ENCODE measurements at regions not wholly inside any gene's neighbourhood (a gene's known extent, or its start where the extent isn't known, plus 50 kb on each side); places are given as distances from the start of the nearest gene placed in this dataset.
"Not testable (repeated sequence)": the region's sequence is repeated elsewhere in the genome, so short reads cannot be mapped to it uniquely, and the experiment has no call there.

DNA sequence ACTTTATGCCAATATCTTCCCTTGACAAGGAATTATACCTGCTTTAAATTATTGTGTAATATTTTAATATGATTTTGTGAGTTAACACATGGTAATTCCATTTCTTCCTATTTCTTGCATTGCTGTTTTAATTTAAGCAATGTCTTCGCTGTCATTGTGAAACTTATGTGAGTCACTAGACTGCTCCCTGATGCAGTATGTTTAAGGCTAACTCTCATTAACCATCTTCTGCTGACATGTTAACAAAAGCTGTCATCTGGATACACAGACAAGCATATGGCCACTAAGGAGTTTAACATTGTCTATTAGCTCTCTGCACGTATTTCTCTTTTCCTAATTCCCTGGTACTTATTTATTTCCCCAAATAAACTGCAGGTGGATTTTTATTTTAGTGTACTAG is 980.8 kb upstream of the CTNND2 start:
- no peak for DNase-seq (ENCODE audit: low read depth)

DNA sequence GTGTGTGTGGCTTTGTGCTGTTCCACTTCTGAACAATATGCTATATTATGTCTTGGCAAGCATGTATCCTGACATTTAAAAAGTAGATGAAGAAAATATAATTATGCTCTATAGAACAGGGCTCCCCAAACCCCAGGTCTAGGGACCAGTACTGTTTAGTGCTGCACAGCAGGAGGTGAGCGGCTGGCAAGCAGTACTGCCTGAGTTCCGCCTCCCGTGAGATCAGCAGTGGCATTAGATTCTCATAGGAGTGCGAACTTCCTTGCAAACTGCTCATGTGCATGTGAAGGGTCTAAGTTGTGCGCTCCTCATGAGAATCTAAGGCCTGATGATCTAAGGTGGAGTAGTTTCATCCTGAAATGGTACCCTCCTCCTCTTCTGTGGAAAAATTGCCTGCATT is 979.1 kb upstream of the CTNND2 start:
- DNase-seq (ENCODE audit: low read depth) = no peak

DNA sequence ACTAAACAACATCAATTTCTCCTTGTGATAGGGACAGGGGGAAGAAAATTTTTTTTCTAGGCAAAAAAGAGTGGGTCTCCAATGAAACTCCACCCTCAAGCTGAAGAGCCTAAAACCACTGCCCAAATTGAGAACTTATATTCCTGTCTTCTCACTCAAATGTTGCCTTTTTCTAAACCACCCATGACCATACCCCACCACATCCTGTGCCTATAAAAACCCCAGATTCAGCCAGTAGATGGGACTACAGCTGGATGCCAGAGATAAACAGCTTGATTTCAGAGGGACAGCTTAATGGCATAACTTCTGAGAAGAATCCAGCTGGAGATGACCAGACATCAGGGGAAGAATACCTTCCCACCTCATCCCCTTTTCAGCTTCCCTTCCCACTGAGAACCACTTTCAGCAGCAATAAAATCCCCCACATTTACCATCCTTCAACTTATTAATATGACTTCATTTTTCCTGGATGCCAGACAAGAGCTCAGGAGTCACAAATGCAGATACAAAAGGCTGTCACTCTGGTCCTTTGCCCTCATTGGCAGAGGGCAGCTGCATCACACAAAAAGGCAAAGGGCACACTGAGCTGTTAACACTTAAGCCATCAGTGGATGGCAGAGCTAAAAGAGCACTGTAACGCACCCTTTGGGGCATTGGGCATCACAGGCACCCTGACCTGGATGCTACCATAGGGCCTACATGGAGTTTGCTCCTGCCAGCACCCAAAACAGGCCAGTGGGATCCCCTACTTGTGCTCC is 972.5 kb upstream of the CTNND2 start:
- DNase-seq (ENCODE audit: low read depth) = no peak

DNA sequence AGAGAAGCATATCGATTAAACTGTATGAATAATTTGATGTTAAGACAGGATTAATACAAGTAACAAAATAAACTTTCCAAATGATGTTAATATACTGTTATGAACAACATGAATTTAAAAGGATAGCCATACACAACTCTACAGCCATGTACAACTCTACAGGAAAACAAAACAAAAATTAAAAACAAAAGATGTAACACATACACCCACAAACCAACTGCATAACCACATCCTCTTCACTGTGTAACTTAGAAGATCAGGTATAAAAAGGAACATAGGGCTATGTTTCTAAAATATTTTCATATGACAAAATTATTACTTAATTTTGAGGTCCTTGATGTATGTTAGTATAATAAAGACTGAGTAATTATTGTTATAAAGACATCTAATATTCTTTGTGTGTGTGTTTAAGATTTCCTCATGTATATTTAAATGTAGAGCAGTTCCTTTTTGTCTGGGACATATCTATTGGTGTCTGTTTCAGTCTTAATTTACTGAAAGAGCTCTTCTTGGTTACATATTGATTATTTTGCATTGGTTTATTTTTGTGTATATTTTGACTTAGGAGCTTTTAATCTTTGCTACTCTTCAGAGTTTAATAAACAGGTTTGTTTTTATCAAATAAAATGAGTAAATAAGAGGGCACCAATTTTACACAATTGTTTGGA is 966.8 kb upstream of the CTNND2 start:
- no peak for DNase-seq (ENCODE audit: low read depth)

DNA sequence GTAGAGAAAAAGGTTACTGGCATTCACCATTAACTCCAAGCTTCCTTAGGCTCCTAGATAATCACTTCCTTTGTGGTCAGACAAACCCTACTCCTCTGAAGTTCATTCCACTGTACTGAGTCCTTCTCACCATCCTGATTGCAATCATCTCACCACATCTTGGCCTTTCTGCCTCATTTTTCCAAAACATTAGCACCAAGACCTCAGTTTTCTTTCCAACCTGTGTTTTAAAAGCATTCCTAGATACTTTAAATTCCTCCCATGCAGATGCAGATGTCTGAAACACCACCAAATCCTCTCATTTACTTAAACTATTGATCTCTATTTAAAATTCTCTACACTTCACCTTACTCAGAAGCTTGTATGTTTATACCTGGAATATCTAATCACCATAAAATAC is 961.3 kb upstream of the CTNND2 start:
- DNase-seq (ENCODE audit: low read depth) = peak; percentile 72

DNA sequence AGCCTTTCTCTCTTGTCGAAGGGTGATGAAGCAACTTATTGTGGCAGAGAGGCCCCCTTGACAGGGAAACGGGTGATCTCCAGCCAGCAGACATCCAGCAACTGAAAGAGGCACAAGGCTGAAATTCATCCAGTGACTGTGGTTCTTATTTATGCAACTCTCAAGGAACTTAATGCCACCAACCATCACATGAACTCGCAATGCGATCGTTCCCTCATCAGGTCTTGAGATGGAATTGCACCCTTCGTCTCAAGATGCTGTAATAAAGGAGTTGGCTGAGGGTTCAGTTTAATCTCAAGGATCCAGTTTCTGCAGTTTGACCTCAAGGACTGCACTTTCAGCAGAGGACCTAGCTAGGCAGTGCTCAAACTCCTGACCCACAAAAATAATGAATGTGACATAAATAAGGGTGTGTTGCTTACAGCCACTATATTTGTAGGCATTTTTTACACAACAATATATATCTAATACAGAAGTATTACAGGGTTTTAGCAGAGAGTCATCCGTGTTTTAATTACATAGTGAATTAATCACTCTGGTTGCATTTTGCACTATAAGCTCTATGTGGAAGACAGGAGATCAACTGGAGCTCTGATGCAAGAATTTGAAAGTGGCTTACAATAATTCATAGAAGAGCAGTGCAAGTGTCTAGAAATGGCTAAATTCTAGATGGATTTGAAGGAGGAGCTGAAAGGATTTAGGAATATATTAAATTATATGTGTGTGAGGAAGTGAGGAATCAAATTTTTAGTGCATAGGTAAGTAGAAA is 957.8 kb upstream of the CTNND2 start:
- DNase-seq (ENCODE audit: low read depth) = peak; percentile 7

DNA sequence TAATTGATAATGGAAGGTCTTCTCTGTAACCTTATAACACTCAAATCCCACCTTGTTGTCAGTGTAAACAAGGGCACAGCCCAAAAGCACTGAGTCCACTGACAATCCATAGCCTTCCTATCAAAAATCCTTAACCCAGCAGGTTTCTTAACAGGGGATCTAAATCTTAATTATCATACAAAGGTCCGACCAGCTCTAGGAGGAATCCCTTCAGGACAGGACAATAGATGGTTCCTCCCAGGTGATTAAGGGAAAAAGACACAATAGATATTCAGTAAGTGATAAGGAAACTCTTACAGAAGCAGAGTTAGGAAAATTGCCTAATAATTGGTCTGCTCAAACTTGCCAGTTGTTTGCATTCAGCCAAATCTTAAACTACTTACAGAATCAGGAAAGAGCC is 951.9 kb upstream of the CTNND2 start:
- DNase-seq (ENCODE audit: low read depth) = not testable (repeated sequence)

DNA sequence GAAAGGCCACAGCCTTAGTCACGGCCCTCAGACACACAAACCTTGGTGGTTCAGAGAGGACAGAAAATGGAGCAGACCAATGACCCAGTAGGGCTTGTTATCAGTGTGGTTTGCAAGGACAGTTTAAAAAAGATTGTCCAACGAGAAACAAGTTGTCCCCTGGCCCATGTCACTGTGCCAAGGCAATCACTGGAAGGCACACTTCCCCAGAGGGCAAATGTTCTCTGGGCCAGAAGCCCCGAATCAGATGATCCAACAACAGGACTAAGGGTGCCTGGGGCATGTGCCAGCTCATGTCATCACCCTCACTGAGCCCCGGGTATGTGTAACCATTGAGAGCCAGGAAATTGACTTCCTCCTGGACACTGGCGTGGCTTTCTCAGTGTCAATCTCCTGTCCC is 950.1 kb upstream of the CTNND2 start:
- no peak for DNase-seq (ENCODE audit: low read depth)

DNA sequence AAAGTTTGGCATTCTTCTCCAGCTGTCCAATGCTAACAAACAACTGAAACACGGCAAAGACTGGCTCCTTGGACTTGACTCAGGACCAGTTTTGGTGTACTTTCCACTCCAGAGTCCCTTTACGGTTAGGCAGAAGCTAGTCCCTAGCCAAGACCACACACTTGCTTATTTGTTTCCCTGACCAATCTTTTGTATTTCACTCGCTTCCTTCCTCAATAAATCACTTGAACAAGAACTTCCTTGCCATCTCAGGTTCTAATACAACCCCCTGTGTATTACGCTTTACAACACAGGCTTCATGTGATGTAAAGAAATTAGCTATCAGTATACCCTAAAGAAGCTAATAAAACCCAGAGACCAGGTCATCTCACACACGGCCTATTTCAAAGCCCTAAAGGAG is 947.5 kb upstream of the CTNND2 start:
- DNase-seq (ENCODE audit: low read depth) = no peak

DNA sequence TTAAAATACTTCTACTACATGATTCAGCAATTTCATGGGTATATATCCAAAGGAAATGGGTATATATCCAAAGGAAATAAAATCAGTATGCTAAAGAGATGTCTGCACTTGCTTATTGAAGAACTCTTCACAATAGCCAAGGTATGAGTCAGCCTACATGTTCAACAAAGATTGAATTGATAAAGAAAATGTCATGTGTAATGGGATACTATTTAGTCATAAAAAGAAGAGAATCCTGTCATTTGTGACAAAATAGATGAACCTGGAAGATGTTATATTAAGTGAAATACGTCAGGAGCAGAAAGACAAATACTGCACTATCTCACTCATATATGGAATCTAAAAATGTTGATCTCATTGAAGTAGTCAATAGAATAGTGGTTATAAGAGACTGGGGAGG is 944.5 kb upstream of the CTNND2 start:
- DNase-seq (ENCODE audit: low read depth) = peak; percentile 7

DNA sequence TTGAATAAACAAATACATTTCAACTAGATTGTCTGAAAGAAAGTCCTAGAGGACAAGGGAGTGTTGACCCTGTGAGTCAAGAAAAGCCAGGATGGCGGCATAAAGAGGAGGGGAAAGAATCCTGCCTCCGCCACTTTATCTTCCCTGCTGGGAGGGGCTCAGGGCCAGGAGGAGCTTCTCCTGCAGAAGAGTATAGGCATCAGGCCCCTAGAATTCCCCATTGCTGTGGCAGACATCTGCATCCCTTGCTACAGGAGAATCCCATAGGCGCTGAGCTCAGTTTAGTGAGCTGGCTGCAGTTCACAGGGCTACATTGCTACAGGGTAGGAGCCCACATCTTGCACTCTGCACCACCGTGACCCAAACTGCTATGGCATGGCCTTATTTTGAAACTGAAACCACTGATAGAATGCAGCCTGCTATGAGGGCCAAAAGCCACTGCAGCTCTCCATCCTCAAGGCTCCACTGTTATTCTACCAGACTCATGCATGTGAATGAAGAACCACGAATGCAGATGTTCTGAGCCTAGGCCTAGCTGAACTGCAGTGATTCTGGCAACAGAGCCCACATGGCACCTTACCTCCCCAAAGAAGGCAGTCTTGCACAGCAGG is 941.4 kb upstream of the CTNND2 start:
- DNase-seq (ENCODE audit: low read depth) = peak; percentile 11

DNA sequence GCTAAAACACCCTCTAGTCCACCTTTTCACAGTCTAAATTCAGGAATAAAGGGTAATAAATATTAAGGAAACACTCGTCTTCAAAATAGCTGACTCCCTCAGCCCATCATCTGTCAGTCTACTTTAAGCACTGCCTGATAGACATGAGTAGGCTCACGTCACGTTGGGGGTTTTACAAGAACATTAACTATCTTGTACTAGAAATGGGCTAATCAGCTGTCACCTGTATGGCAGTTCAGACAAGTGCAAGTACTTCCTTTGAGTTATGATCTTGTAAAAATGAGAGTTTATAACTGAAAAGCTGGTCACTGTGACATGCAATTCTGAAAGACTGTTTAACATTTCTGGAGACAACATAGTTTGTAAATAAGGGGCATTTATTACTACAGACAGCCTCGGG is 936.7 kb upstream of the CTNND2 start:
- peak; percentile 10 for DNase-seq (ENCODE audit: low read depth)

DNA sequence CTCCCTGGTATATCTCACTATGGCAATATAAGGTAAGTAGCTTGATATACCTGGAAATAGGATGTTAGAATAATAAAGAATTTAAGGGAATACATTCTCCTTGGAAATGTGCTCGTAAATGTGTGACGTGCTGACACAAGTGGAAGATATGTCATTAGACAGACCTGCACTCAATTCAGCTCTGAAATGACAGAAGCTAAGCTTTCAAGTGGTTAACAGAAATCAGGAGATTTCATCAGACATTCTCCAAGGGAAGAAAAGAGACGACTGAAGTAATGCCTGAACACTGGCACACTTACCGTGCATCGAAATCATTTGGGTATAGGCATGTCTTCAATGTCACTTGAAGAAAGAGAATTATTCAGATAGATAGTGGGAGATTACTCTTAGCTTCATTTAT is 933.3 kb upstream of the CTNND2 start:
- no peak for DNase-seq (ENCODE audit: low read depth)

DNA sequence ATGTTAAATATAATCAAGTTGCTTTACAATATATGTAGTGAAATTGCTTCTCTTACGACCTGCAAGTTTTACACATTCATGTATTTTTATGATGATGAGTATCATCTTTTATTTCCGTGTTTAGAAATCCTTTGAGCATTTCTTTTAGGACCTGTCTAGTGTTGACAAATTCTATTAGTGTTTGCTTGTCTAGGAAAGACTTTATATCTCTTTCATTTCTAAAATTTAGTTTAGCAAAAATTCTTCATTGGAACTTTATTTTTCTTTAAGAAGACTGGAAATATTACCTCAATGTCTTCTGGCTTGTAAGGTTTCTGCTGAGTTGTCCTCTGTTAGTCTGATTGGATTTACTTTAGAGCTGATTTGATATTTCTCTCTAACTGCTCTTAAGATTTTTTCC is 920.9 kb upstream of the CTNND2 start:
- no peak for DNase-seq (ENCODE audit: low read depth)

DNA sequence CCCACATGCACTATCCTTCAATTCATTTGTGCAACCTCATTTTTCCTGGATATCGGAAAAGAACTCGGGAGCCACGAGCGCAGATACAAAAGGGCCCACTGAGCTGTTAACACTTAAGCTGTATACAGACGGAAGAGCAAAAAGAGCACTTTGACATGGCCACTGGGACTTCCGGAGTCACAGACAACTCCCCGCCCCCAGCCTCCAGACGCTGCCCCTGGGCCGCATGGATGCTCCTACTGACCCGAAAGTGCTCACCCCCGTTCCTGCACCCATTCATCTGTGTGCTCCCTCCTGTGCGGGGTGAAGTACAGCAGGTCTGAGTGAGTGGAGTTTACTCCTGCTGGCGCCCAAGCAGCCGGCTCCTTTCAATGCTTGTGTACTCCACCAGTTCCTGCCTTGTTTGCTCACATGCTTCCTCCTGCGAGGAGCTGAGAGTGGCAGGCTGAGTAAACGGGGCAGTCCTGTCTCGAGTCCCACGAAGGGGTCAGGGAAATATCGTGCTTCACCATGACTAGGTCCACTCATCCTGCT is 901.0 kb upstream of the CTNND2 start:
- DNase-seq (ENCODE audit: low read depth) = no peak

DNA sequence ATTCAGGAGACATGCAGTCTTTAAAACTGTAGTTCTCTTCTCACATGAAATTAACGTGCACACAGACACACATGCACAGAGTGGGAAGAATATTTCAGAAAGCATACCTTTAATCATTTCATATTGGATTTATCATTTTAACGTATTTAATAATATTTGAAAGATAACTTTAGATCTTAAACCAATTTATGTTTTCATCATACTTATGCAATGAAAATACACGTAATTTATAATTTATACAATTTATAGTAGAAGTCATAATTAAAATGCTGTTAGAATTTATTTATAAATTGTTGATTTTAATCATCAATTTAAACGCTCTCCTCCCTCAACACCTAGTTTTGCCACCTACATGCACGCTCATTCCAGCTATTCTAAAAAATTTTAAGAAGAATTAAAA is 894.9 kb upstream of the CTNND2 start:
- DNase-seq (ENCODE audit: low read depth) = no peak

DNA sequence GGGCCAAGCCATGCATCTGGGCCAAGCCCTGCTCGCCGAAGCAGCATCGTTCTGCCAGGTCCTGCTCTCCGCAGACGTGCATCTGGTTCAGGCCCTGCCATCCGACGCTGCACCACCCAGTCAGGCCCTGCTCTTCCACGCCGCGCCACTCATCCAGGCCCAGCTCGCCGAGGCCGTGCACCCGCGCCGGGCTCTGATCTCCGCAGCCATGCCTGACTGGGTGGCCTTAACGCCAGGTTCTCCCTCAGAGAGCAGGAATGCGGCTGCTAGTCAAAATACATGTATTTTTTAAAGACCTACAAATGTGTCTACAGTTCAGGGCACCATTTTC is 891.1 kb upstream of the CTNND2 start:
- no peak for DNase-seq (ENCODE audit: low read depth)

DNA sequence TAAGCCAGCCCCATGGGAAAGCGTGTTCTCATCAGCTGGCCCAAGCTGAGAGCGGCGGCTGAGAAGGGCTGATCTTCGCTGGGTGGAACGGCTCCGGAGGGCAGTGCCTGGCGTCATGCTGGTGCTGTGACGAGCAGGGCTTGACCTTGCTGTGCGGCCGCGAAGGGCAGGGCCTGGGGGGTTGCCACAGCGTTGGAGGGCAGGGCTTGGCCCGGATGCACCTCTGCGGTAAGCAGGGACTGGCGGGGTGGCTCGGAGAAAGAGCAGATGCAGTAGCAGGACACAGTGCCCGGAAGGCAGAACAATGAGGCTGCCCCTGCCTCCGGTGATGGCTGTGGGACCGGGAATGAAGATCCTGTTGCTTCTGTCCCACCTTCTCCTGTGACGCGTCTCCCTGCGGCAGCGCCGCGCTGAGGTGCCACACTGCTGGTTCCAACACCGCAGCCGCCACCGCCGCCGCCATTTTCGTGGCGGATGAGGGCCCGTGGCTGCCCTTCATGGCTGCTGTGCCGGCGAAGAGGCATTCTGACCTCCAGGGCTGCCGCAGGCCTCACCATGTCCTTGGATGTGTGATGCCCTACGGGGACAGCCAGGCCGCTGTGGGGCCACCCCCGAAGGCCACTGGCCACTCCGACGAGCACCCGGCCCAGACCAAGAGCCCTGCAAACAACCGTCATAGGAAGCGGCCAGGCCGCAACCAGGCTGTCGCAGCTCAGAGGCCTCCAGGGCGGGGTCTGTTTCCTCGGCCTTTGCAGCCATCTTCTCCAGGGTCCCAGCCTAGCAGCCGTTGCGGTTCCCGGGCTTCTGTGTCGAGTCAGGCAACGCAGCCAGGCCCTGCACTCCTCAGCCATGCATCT is 890.5 kb upstream of the CTNND2 start:
- no peak for DNase-seq (ENCODE audit: low read depth)

DNA sequence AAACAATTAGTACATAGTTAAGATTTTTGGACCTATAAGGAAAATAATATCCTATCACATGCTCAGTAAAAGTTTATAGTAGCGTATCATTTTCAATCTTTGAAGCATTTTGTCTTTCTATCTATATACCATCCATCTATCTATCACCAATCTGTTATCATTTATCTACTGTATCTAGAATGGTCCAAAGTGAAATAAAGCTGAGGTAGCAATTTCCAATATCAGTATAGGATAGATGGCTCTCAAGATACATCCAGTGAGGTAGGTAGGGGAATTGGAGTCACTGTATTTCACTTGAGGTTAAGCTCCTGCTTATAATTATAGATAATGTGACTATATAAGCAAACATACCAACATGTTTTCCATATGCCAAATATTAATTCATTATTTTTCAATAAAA is 889.1 kb upstream of the CTNND2 start:
- DNase-seq (ENCODE audit: low read depth) = no peak

DNA sequence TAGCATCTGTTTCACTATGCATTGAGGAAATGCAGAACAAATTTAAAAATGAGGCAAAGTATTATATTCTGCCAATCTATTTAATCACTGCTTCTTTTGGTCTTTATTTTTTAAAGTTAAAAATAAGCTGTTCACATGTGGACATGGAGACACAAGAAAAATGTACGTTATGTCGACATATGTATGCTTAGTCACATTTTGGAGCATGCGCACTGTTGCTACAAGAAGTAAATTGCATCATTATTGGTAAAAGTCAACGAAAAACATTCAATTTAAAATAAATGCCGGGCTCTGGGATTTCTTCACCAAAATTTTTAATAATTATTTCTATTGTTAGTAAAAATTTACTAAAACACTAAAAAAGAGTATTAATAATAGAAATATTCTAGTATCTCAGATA is 876.3 kb upstream of the CTNND2 start:
- no peak for DNase-seq (ENCODE audit: low read depth)

DNA sequence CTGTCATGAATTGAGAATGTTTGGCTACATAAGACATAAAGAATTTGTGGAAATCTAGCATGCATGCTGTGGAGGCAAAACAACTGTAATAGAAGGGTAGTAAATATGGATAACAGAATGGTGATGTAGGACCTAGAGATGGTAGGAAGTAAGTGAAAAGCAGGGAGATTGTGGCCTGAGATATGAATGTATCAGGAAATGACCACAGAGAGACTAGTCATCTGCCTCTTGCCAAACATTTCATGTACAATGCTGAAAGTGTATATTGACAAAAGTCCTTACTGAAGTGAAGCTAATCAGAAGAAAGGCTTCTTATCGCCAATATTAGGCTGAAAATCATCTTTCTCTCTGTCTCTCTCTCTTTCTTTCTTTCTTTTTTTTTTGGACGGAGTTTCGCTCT is 873.1 kb upstream of the CTNND2 start:
- DNase-seq (ENCODE audit: low read depth) = peak; percentile 35

Data from M059J (cell line).